H1 (cell line): ENCODE measurements at regions not wholly inside any gene's neighbourhood (a gene's known extent, or its start where the extent isn't known, plus 50 kb on each side); places are given as distances from the start of the nearest gene placed in this dataset.

Source experiments
- CTCF ChIA-PET: fragments of 300-600 bp; sonication (Branson Sonifier 250); formaldehyde crosslinking; loops from one replicate; lab custom pipeline; 2021; ENCODE audit not compliant: partially characterized antibody; lab: Charles Lee
- POLR2A ChIA-PET: fragments of 300-600 bp; sonication (Branson Sonifier 250); formaldehyde crosslinking; loops from one replicate; lab custom pipeline; 2021; ENCODE audit warnings: inconsistent platforms; ENCODE audit not compliant: partially characterized antibody; lab: Charles Lee
- DNase-seq, 2 experiments: peaks; one replicate each; pipeline versions ENCODE4 v3.0.0 to v3.0.0-alpha.2; 2010 to 2022; ENCODE audit warnings: low spot score in 2 of 2, low read depth in 1 of 2, mixed read lengths in 1 of 2
- FAIRE-seq: peaks from 2 replicates; lab custom pipeline; 2011; peaks lifted over from hg19 to GRCh38; lab: Jason Lieb, UNC
- H2AFZ ChIP-seq: 2 replicates; pipeline ENCODE4 v1.8.1; 2012; ENCODE audit warnings: low read length, inconsistent platforms
- H2AK5ac ChIP-seq: 2 replicates; pipeline ENCODE4 v1.6.1; 2013; ENCODE audit warnings: low read depth, low read length
- H2BK120ac ChIP-seq: replicated peaks from 2 replicates; pipeline ENCODE3; 2013; ENCODE audit warnings: low read depth, low read length, inconsistent platforms
- H2BK12ac ChIP-seq: 2 replicates; pipeline ENCODE4 v1.6.1; 2013; ENCODE audit warnings: low read depth, low read length
- H2BK15ac ChIP-seq: 2 replicates; pipeline ENCODE4 v1.6.1; 2013; ENCODE audit warnings: low read length
- H2BK20ac ChIP-seq: 2 replicates; pipeline ENCODE4 v1.6.1; 2013; ENCODE audit warnings: low read length
- H2BK5ac ChIP-seq: 2 replicates; pipeline ENCODE4 v1.6.1; 2013; ENCODE audit warnings: low read depth, low read length
- H3K14ac ChIP-seq: 2 replicates; pipeline ENCODE4 v1.6.1; 2013; ENCODE audit warnings: inconsistent platforms; ENCODE audit not compliant: insufficient read length
- H3K18ac ChIP-seq: 2 replicates; pipeline ENCODE4 v1.6.1; 2013; ENCODE audit warnings: low read length; ENCODE audit errors: extremely low read depth
- H3K23ac ChIP-seq: 2 replicates; pipeline ENCODE4 v1.6.1; 2013; ENCODE audit warnings: inconsistent platforms; ENCODE audit not compliant: insufficient read length
- H3K23me2 ChIP-seq: 2 replicates; pipeline ENCODE4 v1.6.1; 2013; ENCODE audit warnings: low read depth, low read length
- H3K27ac ChIP-seq: 2 replicates; pipeline ENCODE4 v1.6.1; 2011; ENCODE audit warnings: low read depth, low read length, inconsistent platforms
- H3K27me3 ChIP-seq, 4 experiments: replicated peaks in 1 of 4; 1 replicate in 1 of 4; 2 replicates in 3 of 4; pipeline versions ENCODE4 v1.6.1 to v1.8.1; 2011 to 2013; ENCODE audit warnings: low read length in 3 of 4, mild to moderate bottlenecking in 3 of 4, inconsistent platforms in 2 of 4, mixed read lengths in 2 of 4, moderate library complexity in 1 of 4; ENCODE audit not compliant: control insufficient read depth in 3 of 4, insufficient read depth in 3 of 4; ENCODE audit errors: extremely low read depth in 1 of 4
- H3K36me3 ChIP-seq, 4 experiments: 2 replicates each; pipeline versions ENCODE4 v1.6.1 to v1.8.1; 2011 to 2013; ENCODE audit warnings: mild to moderate bottlenecking in 4 of 4, low read length in 3 of 4, moderate library complexity in 2 of 4, control low read depth in 1 of 4, inconsistent platforms in 1 of 4; ENCODE audit not compliant: insufficient read depth in 4 of 4, control insufficient read depth in 2 of 4
- H3K4ac ChIP-seq: replicated peaks from 2 replicates; pipeline ENCODE3; 2013; ENCODE audit warnings: low read length, low read depth, mixed read lengths, inconsistent platforms; ENCODE audit not compliant: insufficient read length
- H3K4me1 ChIP-seq, 4 experiments: replicated peaks in 1 of 4; 1 replicate in 1 of 4; 2 replicates in 3 of 4; pipeline versions ENCODE4 v1.6.1 to v1.8.1; 2011 to 2013; ENCODE audit warnings: low read length in 3 of 4, inconsistent platforms in 2 of 4, mixed read lengths in 1 of 4; ENCODE audit not compliant: insufficient read depth in 4 of 4, control insufficient read depth in 3 of 4
- H3K4me2 ChIP-seq, 2 experiments: 2 replicates each; pipeline versions ENCODE4 v1.6.1 to v1.8.1; 2011 to 2013; ENCODE audit warnings: low read depth in 2 of 2, low read length in 2 of 2, control low read depth in 1 of 2, inconsistent platforms in 1 of 2, mild to moderate bottlenecking in 1 of 2; ENCODE audit not compliant: insufficient read depth in 1 of 2
- H3K4me3 ChIP-seq, 4 experiments: fragments of 200-600, 300-600 bp in 1 of 4; sonication (generic), shearing (Covaris generic), sonication (Bioruptor Twin) in 1 of 4; 2 replicates each; pipeline versions ENCODE4 v1.5.1 to v1.8.1; 2011 to 2016; ENCODE audit warnings: low read length in 4 of 4, low read depth in 3 of 4, control low read depth in 2 of 4, inconsistent platforms in 2 of 4, mild to moderate bottlenecking in 2 of 4, mixed read lengths in 1 of 4, moderate library complexity in 1 of 4; ENCODE audit not compliant: insufficient read depth in 2 of 4; ENCODE audit errors: extremely low read depth in 1 of 4
- H3K56ac ChIP-seq: replicated peaks from 2 replicates; pipeline ENCODE3; 2013; ENCODE audit warnings: low read depth, mild to moderate bottlenecking, mixed read lengths, low read length, inconsistent platforms; ENCODE audit not compliant: insufficient read length
- H3K79me1 ChIP-seq: 2 replicates; pipeline ENCODE4 v1.6.1; 2013; ENCODE audit warnings: low read depth, low read length, control low read depth
- H3K79me2 ChIP-seq, 2 experiments: 2 replicates each; pipeline versions ENCODE4 v1.6.1 to v1.8.1; 2012 to 2013; ENCODE audit warnings: low read length in 2 of 2, mild to moderate bottlenecking in 2 of 2, inconsistent platforms in 1 of 2; ENCODE audit not compliant: insufficient read depth in 2 of 2, control insufficient read depth in 1 of 2
- H3K9ac ChIP-seq, 4 experiments: replicated peaks in 1 of 4; 1 replicate in 1 of 4; 2 replicates in 3 of 4; pipeline versions ENCODE4 v1.6.1 to v1.8.1; 2011 to 2013; ENCODE audit warnings: low read depth in 3 of 4, low read length in 3 of 4, control low read depth in 2 of 4, mild to moderate bottlenecking in 2 of 4, moderate library complexity in 2 of 4, inconsistent platforms in 1 of 4; ENCODE audit errors: extremely low read depth in 1 of 4
- H3K9me3 ChIP-seq, 2 experiments: 2 replicates each; pipeline versions ENCODE4 v1.6.1 to v1.8.1; 2012 to 2013; ENCODE audit warnings: mild to moderate bottlenecking in 2 of 2, moderate library complexity in 2 of 2, control low read depth in 1 of 2, inconsistent platforms in 1 of 2, low read depth in 1 of 2, low read length in 1 of 2, mixed read lengths in 1 of 2; ENCODE audit not compliant: insufficient read depth in 2 of 2
- H4K20me1 ChIP-seq, 2 experiments: replicated peaks in 1 of 2; 2 replicates each; pipeline versions ENCODE3 to v1.8.1; 2011 to 2013; ENCODE audit warnings: inconsistent platforms in 2 of 2, low read length in 2 of 2, mild to moderate bottlenecking in 1 of 2; ENCODE audit not compliant: insufficient read depth in 2 of 2, control insufficient read depth in 1 of 2
- H4K5ac ChIP-seq: 2 replicates; pipeline ENCODE4 v1.6.1; 2013; ENCODE audit warnings: low read length, low read depth, mixed read lengths, inconsistent platforms; ENCODE audit not compliant: insufficient read length
- H4K8ac ChIP-seq: 2 replicates; pipeline ENCODE4 v1.8.0; 2013; ENCODE audit warnings: mild to moderate bottlenecking, moderate library complexity, low read length, inconsistent platforms; ENCODE audit not compliant: insufficient read depth; ENCODE audit errors: extremely low read depth
- H4K91ac ChIP-seq: replicated peaks from 2 replicates; pipeline ENCODE3; 2013; ENCODE audit warnings: low read length, mixed read lengths, inconsistent platforms; ENCODE audit not compliant: insufficient read length
- ATF2 ChIP-seq: IDR thresholded peaks from 2 replicates; pipeline ENCODE4 v1.6.1; 2012; ENCODE audit warnings: low read length, inconsistent platforms
- ATF3 ChIP-seq: IDR thresholded peaks from 2 replicates; pipeline ENCODE4 v1.6.1; 2011; ENCODE audit warnings: low read depth, mild to moderate bottlenecking, low read length; ENCODE audit not compliant: insufficient read depth
- CHD1 ChIP-seq: IDR thresholded peaks from 2 replicates; pipeline ENCODE4 v1.6.1; 2012; ENCODE audit warnings: low read depth, low read length, improper control_type of control experiment
- CHD2 ChIP-seq: IDR thresholded peaks from 2 replicates; pipeline ENCODE4 v1.6.1; 2012; ENCODE audit warnings: low read length, improper control_type of control experiment
- EZH2 ChIP-seq: fragments of 200-600 bp; sonication (generic); IDR thresholded peaks from 2 replicates; pipeline ENCODE4 v1.7.1; 2012; ENCODE audit warnings: low read depth, mild to moderate bottlenecking, moderate library complexity, low read length, inconsistent platforms; ENCODE audit not compliant: severe bottlenecking
- MAFK ChIP-seq: IDR thresholded peaks from 2 replicates; pipeline ENCODE4 v1.6.1; 2012; ENCODE audit warnings: low read depth, mild to moderate bottlenecking, improper control_type of control experiment, low read length
- NRF1 ChIP-seq: IDR thresholded peaks from 2 replicates; pipeline ENCODE4 v1.6.1; 2011; ENCODE audit warnings: mild to moderate bottlenecking, low read depth, low read length, improper control_type of control experiment
- TAF1 ChIP-seq: IDR thresholded peaks from 2 replicates; pipeline ENCODE4 v1.6.1; 2011; ENCODE audit warnings: mild to moderate bottlenecking, low read depth, low read length
- TAF7 ChIP-seq: optimal IDR thresholded peaks from 2 replicates; pipeline ENCODE3; 2011; ENCODE audit warnings: low read depth, mild to moderate bottlenecking, inconsistent platforms, low read length, moderate library complexity, borderline replicate concordance
- TBP ChIP-seq: IDR thresholded peaks from 2 replicates; pipeline ENCODE4 v1.6.1; 2011; ENCODE audit warnings: low read depth, low read length, improper control_type of control experiment
- TEAD4 ChIP-seq: IDR thresholded peaks from 2 replicates; pipeline ENCODE4 v1.6.1; 2012; ENCODE audit warnings: low read depth, low read length, inconsistent platforms, mixed read lengths
- WGBS, 2 experiments: shearing (Covaris generic) in 1 of 2; methylation state at CpG; one replicate each; pipeline versions ENCODE4 v1.1.6 to v1.1.7; 2013 to 2015; ENCODE audit warnings: low lambda C conversion rate in 2 of 2, mixed read lengths in 2 of 2, inconsistent platforms in 1 of 2, low coverage in 1 of 2, missing lambda C conversion rate in 1 of 2; ENCODE audit not compliant: insufficient replicate concordance in 2 of 2, insufficient coverage in 1 of 2, insufficient read length in 1 of 2; ENCODE audit errors: extremely low coverage in 1 of 2, missing lambda C conversion rate in 1 of 2; 5-methylcytosine and 5-hydroxymethylcytosine counted together

GRCh38 chr20:53879048-53879684 is 191.2 kb downstream of the BCAS1 start:
- Histone ChIP-seq H3K79me2 (no peaks in the 10 kb centered on the region), H4K8ac (no peak overlapping the region), H3K27ac (no peak overlapping the region), H3K27me3 (no peaks in the 10 kb centered on the region), H2BK12ac (no peak overlapping the region), H2AFZ (no peak overlapping the region), H3K4me2 (no peak overlapping the region), H3K18ac (no peak overlapping the region), H2BK20ac (no peak overlapping the region), H4K5ac (no peak overlapping the region), H3K14ac (no peak overlapping the region), H3K56ac (no peak overlapping the region), H2AK5ac (no peak overlapping the region), H2BK15ac (no peak overlapping the region), H2BK120ac (no peak overlapping the region), H3K9me3 (no peaks in the 10 kb centered on the region), H3K23me2 (no peaks in the 10 kb centered on the region), H3K4me3 (no peak overlapping the region), H4K20me1 (no peaks in the 10 kb centered on the region), H3K79me1 (no peaks in the 10 kb centered on the region), H3K36me3 (no peaks in the 10 kb centered on the region), H3K4ac (no peak overlapping the region), H4K91ac (no peak overlapping the region), H3K9ac (no peak overlapping the region), H3K4me1 (peaks cover 0 to 6% (median 2%) of the 10 kb centered on the region in 4 experiments; a peak in 3 of 7 replicates)
- CTCF ChIA-PET, result interaction anchor here (0.6 to 3.7 kb wide), 8 partner anchors 9 to 898 kb away, joined by 3 to 27 read pairs (median 3); no protein-coding TSS in a partner anchor
- FAIRE-seq, result no peak
- no peak for DNase-seq
- 86% methylated on average over 10 of the region's 10 CpGs; no CpG with 5 or more reads in 1 of the 2 experiments for WGBS, 2 experiments
- POLR2A ChIA-PET, result interaction anchor here (1.1 kb wide), 1 partner anchor 62 kb away, joined by 3 read pairs; no protein-coding TSS in a partner anchor
- no peak for TF ChIP-seq TBP
- TF ChIP-seq TAF1, result no peak
- TF ChIP-seq NRF1, result no peak
- no peak for TF ChIP-seq MAFK
- TF ChIP-seq ATF2, result no peak
- TF ChIP-seq CHD2, result no peak
- no peak for TF ChIP-seq TAF7
- TF ChIP-seq CHD1, result no peak
- no peak for TF ChIP-seq EZH2
- TF ChIP-seq ATF3, result no peak
- TF ChIP-seq TEAD4, result no peak
- TF ChIP-seq, all 59 proteins: peak for 0
- Histone ChIP-seq H2BK5ac (no peak overlapping the region), H3K23ac (no peak overlapping the region)
